GM18511 (cell line): ENCODE measurements at regions not wholly inside any gene's neighbourhood (a gene's known extent, or its start where the extent isn't known, plus 50 kb on each side); places are given as distances from the start of the nearest gene placed in this dataset.

Experiments
- ATAC-seq: cut with Tn5 transposase; IDR thresholded peaks from one replicate; pipeline ENCODE4 v1.9.1; 2021; ENCODE audit warnings: mild to moderate bottlenecking, moderate library complexity; ENCODE audit not compliant: unreplicated experiment

DNA sequence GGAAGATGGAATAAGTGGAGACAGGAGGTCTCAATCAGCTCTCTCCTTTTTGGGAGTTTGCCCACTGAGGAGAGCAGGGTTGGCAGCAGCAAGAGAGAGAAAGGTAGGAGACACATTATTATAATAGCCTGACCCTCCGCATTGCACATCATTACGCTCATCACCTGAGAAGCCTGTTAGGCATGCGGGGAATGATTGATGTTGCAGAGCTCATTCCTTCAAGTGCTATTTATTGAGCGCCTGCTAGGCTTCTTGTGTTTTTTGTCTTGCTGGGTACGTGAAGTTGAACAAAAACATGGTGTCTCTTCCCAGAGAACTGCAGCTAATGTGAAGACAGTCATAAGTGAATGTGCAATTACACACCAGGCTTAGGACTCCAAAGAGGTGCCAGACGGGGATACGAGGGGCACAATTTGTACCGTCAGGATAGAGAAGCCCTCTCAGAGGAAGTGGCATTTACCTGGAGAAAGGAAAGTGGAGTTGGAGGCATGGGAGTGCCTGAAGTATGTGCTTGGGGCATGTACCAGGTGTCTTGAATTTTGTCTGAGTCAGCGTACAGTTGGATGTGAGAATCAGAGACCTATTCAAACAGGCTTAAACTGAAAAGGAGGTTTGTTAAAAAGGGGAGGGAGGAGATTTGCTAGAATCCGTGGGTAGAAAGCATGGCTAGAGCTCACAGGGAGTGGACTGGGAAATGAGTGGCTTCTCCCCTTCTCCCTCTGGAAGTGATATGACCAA, 90.2 kb upstream of the SOD3 start:
- ATAC-seq, result no peak

GRCh38 chr4:24713604-24714003, 81.8 kb upstream of the SOD3 start:
- ATAC-seq, result no peak

DNA sequence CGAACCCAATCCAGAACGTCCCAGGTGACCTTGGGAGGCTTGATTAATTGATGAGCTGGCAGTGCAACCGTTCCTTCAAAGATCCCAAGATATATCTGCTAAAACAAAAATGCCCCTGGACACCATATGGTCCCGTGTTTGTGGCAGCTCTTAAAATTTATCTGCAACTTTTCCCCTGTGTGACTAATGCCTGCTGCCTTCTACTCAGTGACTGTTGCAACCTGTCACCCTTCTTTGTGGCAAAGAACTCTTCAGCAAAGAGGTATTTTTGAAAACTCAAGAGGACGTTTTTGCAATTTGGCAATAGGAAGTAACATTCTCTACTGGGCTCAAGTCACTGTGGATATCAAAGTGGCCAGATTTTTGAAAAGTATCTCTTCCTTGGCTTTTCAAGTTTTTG, 75.8 kb upstream of the SOD3 start:
- ATAC-seq, result no peak

DNA sequence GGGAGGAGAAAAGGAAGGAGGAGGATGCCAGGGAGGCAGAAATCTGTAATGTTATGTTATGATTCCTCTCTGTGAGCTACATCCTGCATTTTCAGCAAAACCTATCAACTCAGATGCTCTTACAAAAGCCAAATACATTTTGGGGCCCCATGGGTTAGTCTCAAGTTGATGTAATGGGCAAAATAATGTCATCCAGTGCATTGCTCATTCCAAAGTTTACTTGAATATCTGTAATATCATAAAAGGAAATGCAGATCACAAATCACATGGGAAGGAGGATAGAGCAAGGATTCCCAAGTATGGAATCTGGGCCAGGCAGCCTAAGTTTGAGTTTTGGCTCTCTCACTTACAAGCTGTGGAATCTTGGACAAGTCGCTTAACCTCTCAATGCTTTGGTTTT, 74.9 kb upstream of the SOD3 start:
- no peak for ATAC-seq

GRCh38 chr4:24720979-24721378, 74.4 kb upstream of the SOD3 start:
- no peak for ATAC-seq

DNA sequence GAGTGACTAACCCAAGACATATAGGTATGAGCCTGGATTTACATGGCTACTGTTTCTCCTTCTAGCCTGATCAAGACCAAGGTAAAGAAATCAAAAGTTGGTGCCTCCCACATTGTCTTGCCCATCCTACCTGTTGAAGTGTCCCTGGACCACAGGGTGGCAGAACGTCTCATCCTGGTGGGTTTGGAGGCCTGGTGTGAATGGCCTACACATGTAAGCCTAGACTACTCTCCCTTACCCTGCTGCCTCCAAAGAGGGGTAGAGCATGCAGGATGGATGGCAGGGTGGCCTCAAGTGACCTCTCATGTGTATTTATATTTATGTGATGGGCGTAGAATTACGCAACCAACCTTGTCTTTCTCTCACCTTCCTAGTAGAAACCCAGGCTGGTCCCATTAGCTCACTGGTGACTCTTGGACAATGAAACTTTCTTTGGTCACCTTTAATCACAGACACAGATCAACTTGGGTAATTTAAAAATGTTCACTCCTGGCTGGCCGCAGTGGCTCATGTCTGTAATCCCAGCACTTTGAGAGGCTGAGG, 73.3 kb upstream of the SOD3 start:
- ATAC-seq, result no peak

DNA sequence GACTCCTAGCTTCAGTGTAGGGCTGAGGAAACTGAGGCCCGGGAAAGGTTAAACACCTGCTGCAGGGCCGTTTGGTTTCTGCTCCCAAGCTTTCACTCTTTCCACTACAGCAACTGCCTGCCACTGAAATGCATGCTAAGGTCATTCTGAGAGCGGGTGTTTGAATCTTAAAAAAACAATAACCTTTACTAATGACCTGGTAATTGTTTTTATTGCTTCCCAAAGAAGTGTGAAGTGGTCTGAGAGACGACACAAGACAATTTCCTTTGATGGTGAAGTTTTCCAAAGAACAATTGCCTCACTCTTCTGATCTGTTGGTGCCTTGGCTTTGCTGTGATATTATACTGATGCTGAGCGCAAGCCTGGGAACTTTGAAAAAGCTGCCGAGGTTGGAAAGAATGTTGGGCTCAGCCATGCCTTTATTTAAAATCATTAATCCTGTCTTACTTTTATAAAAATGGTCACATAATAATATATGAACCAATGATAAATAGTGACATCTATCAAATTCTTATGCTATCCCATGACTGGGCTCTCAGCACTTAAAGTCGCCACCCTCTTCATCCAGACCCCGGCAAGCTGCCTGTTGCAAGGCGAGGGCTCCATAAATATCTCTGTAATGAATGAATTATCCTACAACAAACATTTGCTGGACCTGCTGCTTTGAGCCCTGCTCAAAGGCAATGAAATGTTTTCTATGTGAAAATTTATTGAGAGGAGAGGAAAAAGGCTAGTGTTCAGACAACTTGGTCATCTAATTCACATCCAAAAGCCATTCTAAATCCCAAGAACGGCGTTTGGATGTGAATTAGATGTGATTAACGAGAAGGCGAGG, 67.8 kb upstream of the SOD3 start:
- no peak for ATAC-seq

- ATAC-seq, result no peak
Observed at GRCh38 chr4:24729119-24729730, 66.1 kb upstream of the SOD3 start.

DNA sequence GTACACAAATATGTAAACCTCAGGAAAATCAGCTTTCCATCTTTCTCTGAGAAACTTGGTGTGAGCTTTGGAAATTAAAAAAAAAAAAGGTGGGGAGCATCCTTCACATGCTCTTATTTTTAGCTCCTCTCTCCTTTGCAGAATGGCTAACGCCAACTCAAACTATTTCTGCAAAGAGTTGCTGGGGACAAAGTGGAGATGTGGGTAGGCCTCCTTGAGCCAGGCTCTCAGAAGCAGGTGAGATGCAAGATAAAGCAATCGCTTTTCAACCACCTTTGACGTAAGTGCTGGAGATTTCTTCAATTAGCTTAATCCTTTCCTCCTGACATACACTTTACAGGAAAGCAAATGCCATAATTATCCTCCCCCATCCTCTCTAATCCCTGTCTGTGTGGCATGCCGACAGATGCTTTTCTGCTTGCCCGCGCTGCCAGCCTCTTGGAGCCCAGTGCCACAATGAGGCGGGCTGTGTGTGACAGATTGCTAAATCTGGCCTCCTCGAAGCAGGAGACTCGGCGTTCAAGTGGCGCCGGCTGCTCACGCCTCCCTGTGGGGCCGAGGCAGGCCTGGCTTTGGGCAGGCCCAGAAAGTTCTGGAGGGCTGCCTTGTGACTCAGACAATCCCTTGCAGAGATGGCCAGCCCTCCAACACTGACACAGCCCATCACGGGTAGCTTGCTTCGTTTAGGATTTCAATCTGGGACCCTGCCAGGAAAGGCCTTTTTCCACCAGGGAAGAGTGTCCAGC, 64.9 kb upstream of the SOD3 start:
- no peak for ATAC-seq

GRCh38 chr4:24731448-24731847, 63.9 kb upstream of the SOD3 start:
- ATAC-seq, result no peak

- no peak for ATAC-seq
Observed at GRCh38 chr4:24734511-24734910, 60.9 kb upstream of the SOD3 start.

- ATAC-seq, result no peak
Observed at GRCh38 chr4:24736066-24736465, 59.3 kb upstream of the SOD3 start.

GRCh38 chr4:24741910-24742309, 53.5 kb upstream of the SOD3 start:
- no peak for ATAC-seq

DNA sequence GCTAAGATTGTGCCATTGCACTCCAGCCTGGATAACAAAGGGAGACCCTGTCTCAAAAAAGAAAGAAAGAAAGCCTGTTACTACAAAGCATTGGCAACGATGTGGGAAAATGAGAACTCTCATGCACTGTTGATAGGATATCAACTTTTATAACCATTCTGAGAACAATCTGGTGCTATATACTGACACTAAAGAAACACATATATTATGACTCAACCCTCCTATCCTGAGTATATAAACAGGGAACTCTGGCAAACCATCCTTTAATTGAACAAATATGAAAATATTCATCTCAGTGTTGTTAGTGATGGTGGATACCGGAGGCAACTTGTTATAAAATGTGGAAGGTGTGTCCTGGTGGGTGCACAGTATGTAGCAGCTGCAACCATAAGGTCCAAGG, 53.0 kb upstream of the SOD3 start:
- ATAC-seq, result no peak

DNA sequence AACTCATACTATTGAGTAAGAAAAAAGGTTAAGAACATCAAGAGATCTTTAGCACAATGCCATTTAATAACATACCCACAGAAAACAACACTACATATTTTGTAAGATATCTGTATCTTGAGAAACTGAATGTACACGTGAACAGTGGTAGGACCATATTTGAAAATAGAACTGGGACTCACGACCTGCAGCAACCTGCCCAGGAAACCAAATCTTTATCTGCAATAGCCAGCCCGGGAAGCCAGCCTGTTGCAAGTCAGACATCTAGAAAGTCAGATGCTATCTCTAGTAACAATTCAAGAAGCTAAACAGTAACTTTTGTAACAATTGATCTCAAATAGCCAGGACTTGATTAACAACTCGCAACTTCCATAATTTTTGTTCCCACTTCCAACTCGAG, 52.6 kb upstream of the SOD3 start:
- no peak for ATAC-seq

DNA sequence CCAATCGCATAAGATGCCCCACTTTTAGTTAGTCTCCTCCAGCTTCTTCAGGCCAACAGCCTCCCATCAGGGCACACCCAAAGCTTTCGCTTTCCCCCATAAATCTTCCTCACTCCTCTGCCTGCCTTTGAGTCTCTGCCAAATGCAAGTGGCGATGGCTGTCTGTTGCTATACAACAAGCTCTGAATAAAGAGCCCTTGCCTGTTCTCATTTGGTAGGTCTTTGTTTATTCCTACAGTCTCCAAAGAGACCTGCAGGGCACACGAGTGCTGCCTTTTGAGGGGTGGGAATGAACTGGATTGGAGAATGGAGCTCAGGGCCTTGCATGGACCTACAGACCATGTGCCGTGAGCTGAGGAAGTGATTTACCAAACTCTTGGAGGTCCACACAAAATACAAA, 52.2 kb upstream of the SOD3 start:
- ATAC-seq, result no peak

DNA sequence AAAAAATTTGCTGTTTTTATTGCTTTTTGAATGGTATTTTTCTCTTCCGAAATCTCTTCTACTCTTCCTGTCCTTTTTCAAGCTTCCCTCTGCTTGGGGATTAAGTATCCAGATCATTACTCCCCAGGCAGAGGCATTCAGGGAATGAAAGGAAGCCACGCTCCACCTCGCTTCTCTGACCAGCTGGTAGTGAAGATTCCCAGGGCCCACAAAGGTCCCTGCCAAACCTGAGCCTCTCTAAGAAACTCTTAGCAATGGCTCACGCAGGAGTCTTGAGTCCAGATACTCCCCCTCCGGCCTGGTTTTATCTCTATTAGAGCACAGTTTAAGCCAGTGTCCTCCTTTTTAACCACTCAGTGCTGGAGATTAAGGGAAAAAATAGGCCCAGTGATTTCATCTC, 51.4 kb upstream of the SOD3 start:
- ATAC-seq, result no peak

DNA sequence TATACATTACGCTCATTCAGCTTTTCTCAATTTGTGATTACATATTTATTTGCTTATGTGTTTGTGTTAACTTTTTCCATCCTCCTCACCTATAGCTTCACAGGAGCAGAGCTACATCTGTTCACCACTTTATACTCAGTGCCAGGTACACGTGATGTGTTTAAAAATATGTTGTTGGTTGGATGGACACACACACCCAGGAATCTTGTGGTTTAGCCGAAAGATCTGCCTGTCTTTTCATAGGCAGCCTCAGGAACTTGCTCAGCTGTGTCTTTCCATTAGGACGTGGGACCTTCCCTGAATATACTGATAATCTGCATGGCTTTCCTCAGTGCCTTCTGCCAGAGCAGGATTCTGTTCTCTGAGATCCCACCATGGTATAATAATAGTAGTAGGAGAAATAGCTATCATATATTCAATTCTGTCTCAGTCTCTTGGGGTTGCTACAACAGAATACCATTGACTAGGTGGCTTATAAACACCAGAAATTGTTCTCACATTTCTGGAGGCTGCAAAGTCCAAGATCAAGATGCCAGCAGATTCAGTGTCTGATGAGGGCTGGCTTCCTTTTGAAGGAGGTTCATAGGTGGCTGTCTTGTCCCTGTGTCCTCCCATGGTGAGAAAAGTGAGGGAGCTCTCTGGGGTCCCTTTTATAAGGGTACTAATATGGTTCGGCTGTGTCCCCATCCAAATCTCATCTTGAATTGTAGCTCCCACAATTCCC, 50.0 kb upstream of the SOD3 start:
- ATAC-seq, result no peak
